ENCODE measurements at regions not wholly inside any gene's neighbourhood (a gene's known extent, or its start where the extent isn't known, plus 50 kb on each side); places are given as distances from the start of the nearest gene placed in this dataset.

- H3K9me3 Mint-ChIP-seq, result no peaks in the 10 kb centered on the region
- WGBS (ENCODE audit: extremely low coverage, insufficient read length, low lambda C conversion rate), result no CpG with 5 or more reads among the region's 2 CpGs
- H3K9ac ChIP-seq (ENCODE audit: extremely low read depth, insufficient read length, low read length), result no peak overlapping the region
- no peaks in the 10 kb centered on the region for H4K20me1 ChIP-seq (ENCODE audit: control insufficient read depth, insufficient read depth, insufficient read length)
- no peak overlapping the region for H3K14ac ChIP-seq (ENCODE audit: insufficient read depth, low read length)
- H3K79me2 ChIP-seq (ENCODE audit: insufficient read depth, low read length), result no peaks in the 10 kb centered on the region
- no peak overlapping the region for H3K4me2 ChIP-seq (ENCODE audit: insufficient read depth, insufficient read length, low read length)
- H2BK120ac ChIP-seq (ENCODE audit: low read depth, low read length, poor library complexity, severe bottlenecking), result no peak overlapping the region
- no peaks in the 10 kb centered on the region for H3K79me1 ChIP-seq (ENCODE audit: insufficient read depth, low read depth, low read length, poor library complexity, severe bottlenecking)
- H3K36me3 Mint-ChIP-seq (ENCODE audit: insufficient read depth in 1 of 3, low read depth in 3 of 3), result no peaks in the 10 kb centered on the region
- no peak overlapping the region for H2BK20ac ChIP-seq (ENCODE audit: low read depth, low read length, poor library complexity, severe bottlenecking)
- no peaks in the 10 kb centered on the region; a peak in 2 of 4 replicates for H3K4me1 Mint-ChIP-seq
- no peak overlapping the region for H3K23ac ChIP-seq (ENCODE audit: insufficient read length, low read depth, low read length)
- no peak overlapping the region for H3K56ac ChIP-seq (ENCODE audit: insufficient read length, low read depth, low read length)
- H3K27me3 Mint-ChIP-seq (ENCODE audit: low read depth), result no peaks in the 10 kb centered on the region; the same call in 1 of the 2 replicates
- no peaks in the 10 kb centered on the region for H3K9me3 ChIP-seq (ENCODE audit: control insufficient read depth, low read depth, low read length)
- no peak overlapping the region for H2AFZ ChIP-seq (ENCODE audit: low read length)
- H2BK12ac ChIP-seq (ENCODE audit: insufficient read length, low read depth, low read length), result no peak overlapping the region
- no peaks in the 10 kb centered on the region for H3K4me1 ChIP-seq (ENCODE audit: insufficient read depth, low read length)
- no peaks in the 10 kb centered on the region for H3K23me2 ChIP-seq (ENCODE audit: insufficient read length, low read depth, low read length, poor library complexity, severe bottlenecking)
- no peak overlapping the region for H3K4ac ChIP-seq (ENCODE audit: low read depth, low read length)
- H4K5ac ChIP-seq (ENCODE audit: insufficient read length, low read depth, low read length), result no peak overlapping the region
- no peak for DNase-seq
- H3K27me3 ChIP-seq (ENCODE audit: insufficient read depth, low read length), result no peaks in the 10 kb centered on the region
- no peak overlapping the region for H2AK5ac ChIP-seq (ENCODE audit: insufficient read length, low read length)
- no peak overlapping the region for H3K27ac ChIP-seq (ENCODE audit: insufficient read length, low read depth, low read length)
- H2BK5ac ChIP-seq (ENCODE audit: insufficient read length, low read length), result no peak overlapping the region
- H3K18ac ChIP-seq (ENCODE audit: insufficient read length, low read depth, low read length), result no peak overlapping the region
- no peak overlapping the region for H3K4me3 Mint-ChIP-seq
- no peak overlapping the region for H2BK15ac ChIP-seq (ENCODE audit: low read depth, low read length)
- no peak overlapping the region for H4K8ac ChIP-seq (replicated peaks; ENCODE audit: insufficient read length, low read depth, low read length)
- no peak overlapping the region; a peak in 1 of 7 replicates for H3K27ac Mint-ChIP-seq
- no peak overlapping the region for H3T11ph ChIP-seq (ENCODE audit: low read length)
- H4K91ac ChIP-seq (ENCODE audit: insufficient read length, low read depth, low read length), result no peak overlapping the region
- TF ChIP-seq, protein P1, sequence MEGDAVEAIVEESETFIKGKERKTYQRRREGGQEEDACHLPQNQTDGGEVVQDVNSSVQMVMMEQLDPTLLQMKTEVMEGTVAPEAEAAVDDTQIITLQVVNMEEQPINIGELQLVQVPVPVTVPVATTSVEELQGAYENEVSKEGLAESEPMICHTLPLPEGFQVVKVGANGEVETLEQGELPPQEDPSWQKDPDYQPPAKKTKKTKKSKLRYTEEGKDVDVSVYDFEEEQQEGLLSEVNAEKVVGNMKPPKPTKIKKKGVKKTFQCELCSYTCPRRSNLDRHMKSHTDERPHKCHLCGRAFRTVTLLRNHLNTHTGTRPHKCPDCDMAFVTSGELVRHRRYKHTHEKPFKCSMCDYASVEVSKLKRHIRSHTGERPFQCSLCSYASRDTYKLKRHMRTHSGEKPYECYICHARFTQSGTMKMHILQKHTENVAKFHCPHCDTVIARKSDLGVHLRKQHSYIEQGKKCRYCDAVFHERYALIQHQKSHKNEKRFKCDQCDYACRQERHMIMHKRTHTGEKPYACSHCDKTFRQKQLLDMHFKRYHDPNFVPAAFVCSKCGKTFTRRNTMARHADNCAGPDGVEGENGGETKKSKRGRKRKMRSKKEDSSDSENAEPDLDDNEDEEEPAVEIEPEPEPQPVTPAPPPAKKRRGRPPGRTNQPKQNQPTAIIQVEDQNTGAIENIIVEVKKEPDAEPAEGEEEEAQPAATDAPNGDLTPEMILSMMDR (conservative IDR thresholded peaks at IDR 0.05), result no peak
Observed at GRCh38 chr10:120188950-120189349, 268.1 kb upstream of the PLPP4 start.

All from H9 (cell line).